Suprapubic skin (tissue), 4 donors: ENCODE measurements at regions not wholly inside any gene's neighbourhood (a gene's known extent, or its start where the extent isn't known, plus 50 kb on each side); places are given as distances from the start of the nearest gene placed in this dataset.

Source experiments
- DNase-seq, 2 donors: peaks; one replicate each; pipeline ENCODE4 v3.0.0-alpha.2; 2019; ENCODE audit warnings: low spot score in 2 of 2
- H3K27ac ChIP-seq: fragments of 200-600 bp; sonication (generic); one replicate; pipeline ENCODE4 v1.5.1; 2019
- H3K27me3 ChIP-seq: fragments of 200-600 bp; sonication (generic); one replicate; pipeline ENCODE4 v1.5.1; 2019
- H3K36me3 ChIP-seq: fragments of 200-600 bp; sonication (generic); one replicate; pipeline ENCODE4 v1.5.1; 2019
- H3K4me1 ChIP-seq: fragments of 200-600 bp; sonication (generic); one replicate; pipeline ENCODE4 v1.5.1; 2019
- H3K4me3 ChIP-seq: fragments of 200-600 bp; sonication (generic); one replicate; pipeline ENCODE4 v1.5.1; 2019; ENCODE audit warnings: mild to moderate bottlenecking
- H3K9me3 ChIP-seq: fragments of 200-600 bp; sonication (generic); one replicate; pipeline ENCODE4 v1.5.1; 2019
- CTCF ChIP-seq, 2 donors: fragments of 200-600 bp in 1 of 2; fragments of 450-650 bp in 1 of 2; sonication (generic) in 1 of 2; IDR thresholded peaks; one replicate each; pipeline ENCODE4 v1.5.1; 2016 to 2019; ENCODE audit warnings: antibody characterized with exemption in 2 of 2, mild to moderate bottlenecking in 1 of 2, moderate library complexity in 1 of 2
- EP300 ChIP-seq: sonication (generic); formaldehyde crosslinking; IDR thresholded peaks from one replicate; pipeline ENCODE4 v1.6.1; 2017; ENCODE audit warnings: antibody characterized with exemption
- POLR2A ChIP-seq, 2 donors: fragments of 450-650 bp; IDR thresholded peaks; one replicate each; pipeline ENCODE4 v1.6.1; 2017; ENCODE audit warnings: antibody characterized with exemption in 2 of 2, mild to moderate bottlenecking in 2 of 2, moderate library complexity in 2 of 2
- POLR2AphosphoS5 ChIP-seq, 3 donors: sonication (generic); formaldehyde crosslinking; IDR thresholded peaks; one replicate each; pipeline ENCODE4 v1.6.1; 2017; ENCODE audit warnings: antibody characterized with exemption in 3 of 3
- whole genome bisulfite sequencing: methylation state at CpG from one replicate; pipeline ENCODE4 v1.1.5; 2018; 5-methylcytosine and 5-hydroxymethylcytosine counted together

DNA sequence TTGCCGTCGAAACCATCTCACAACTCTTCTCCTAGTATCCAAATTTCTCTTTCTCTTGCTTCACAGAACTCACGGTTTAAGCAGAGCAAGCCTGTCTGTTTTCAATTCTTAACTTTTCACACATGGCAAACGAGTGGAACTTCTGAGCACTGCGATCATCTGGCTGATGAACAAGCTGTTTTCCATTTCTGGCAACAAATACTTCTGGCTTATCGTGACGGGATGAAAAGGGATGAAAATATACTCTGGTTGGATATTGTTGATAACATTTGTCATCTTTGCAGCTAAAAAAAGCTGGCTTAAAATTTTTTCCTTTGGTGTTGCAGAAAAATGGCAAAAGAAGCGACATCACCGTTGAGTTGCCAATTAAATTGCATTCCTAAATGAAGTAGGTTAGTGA, 515.2 kb upstream of the JARID2 start:
- DNase-seq, result no peak
- Histone ChIP-seq H3K27ac (no peak overlapping the region), H3K36me3 (no peaks in the 10 kb centered on the region), H3K4me1 (peaks cover 18% of the 10 kb centered on the region), H3K4me3 (no peak overlapping the region), H3K9me3 (no peaks in the 10 kb centered on the region), H3K27me3 (no peaks in the 10 kb centered on the region)
- TF ChIP-seq CTCF (IDR thresholded peaks at IDR 0.05) (no peak), EP300 (no peak), POLR2AphosphoS5 (IDR thresholded peaks at IDR 0.05) (no peak), POLR2A (IDR thresholded peaks at IDR 0.05) (no peak)
- WGBS, result 59% methylated on average over 9 of the region's 9 CpGs

- TF ChIP-seq POLR2A (IDR thresholded peaks at IDR 0.05) (no peak), EP300 (no peak)
- no peaks in the 10 kb centered on the region for H3K9me3 ChIP-seq
- DNase-seq, result no peak
Observed at GRCh38 chr6:14731611-14732010, 514.3 kb upstream of the JARID2 start.

DNA sequence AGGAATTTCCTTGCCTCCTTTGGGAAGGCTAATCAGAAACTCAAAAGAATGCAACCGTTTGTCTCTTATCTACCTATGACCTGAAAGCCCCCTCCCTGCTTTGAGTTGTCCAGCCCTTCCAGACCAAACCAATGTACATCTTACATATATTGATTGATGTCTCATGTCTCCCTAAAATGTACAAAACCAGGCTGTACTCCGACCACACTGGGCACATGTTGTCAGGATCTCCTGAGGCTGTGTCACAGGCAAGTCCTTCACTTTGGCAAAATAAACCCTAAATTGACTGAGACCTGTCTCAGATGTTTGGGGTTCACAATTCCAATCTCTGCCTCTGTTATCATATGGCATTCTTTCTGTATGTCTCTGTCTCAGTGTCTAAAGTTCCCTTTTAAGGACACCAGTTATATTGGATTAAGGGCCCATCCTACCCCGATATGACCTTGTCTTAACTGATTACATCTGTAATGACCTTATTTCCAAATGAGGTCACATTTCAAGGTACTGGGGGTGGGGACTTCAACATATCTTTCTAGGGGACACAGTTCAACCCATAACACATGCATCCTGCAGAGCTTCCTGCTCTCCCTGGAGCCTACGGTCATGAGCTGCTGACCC, 513.5 kb upstream of the JARID2 start:
- no peak for DNase-seq
- H3K9me3 ChIP-seq, result no peaks in the 10 kb centered on the region
- WGBS, result 77% methylated on average over 4 of the region's 4 CpGs
- TF ChIP-seq CTCF (IDR thresholded peaks at IDR 0.05) (no peak), POLR2AphosphoS5 (IDR thresholded peaks at IDR 0.05) (no peak), EP300 (no peak), POLR2A (IDR thresholded peaks at IDR 0.05) (no peak)
- H3K4me3 ChIP-seq, result no peak overlapping the region
- no peaks in the 10 kb centered on the region for H3K27me3 ChIP-seq
- no peaks in the 10 kb centered on the region for H3K36me3 ChIP-seq
- peaks cover 18% of the 10 kb centered on the region for H3K4me1 ChIP-seq
- no peak overlapping the region for H3K27ac ChIP-seq

More at GRCh38 chr6:14731611-14732010, 514.3 kb upstream of the JARID2 start:
- Histone ChIP-seq H3K27ac (no peak overlapping the region), H3K36me3 (no peaks in the 10 kb centered on the region), H3K4me3 (no peak overlapping the region), H3K4me1 (peaks cover 18% of the 10 kb centered on the region), H3K27me3 (no peaks in the 10 kb centered on the region)
- 90% methylated on average over 1 of the region's 1 CpG for WGBS

DNA sequence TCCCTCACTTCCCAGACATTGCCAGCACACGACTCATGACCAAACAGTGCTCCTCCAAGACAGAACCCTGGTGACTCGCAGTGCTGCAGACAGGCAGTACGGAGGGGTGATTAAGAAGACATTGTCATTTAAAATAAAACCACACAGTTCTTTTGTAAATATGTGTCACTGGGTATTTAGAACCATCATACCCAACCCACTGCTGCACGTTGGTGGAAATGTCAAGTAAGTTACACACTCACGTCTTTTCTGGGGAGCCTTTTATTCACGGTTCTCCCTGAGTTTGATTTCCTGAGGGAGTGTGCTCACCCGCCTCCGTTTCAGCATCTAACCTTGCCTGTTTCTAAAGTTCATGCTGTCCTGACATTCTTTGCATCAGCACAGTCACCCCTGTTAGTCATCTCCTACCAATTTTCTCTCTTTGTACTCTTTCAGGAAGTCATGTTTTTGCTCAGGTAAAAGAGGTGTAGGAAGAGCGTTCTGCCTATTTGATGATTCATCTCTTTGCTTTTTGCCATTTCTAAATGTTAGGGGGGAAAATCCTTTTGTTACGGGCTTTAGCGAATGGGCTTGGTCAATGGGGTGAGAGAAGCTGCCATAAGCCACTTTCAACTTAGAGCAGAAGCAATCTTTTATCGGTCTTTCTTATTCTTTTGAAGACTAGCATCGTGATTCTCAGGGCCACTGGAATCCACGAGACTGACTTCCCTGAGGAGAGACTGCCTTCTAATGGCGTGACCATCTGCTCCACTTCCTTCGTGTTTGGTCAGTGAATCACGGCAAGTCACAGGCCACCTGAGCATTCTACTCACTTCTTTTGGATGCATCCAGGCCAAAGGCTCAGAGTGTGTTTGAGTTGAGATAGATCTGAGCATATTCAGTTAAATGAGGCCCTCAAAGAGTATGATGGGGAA, 512.8 kb upstream of the JARID2 start:
- Histone ChIP-seq H3K4me3 (no peak overlapping the region), H3K27ac (no peak overlapping the region), H3K9me3 (no peaks in the 10 kb centered on the region), H3K36me3 (no peaks in the 10 kb centered on the region), H3K27me3 (no peaks in the 10 kb centered on the region), H3K4me1 (peaks cover 18% of the 10 kb centered on the region)
- whole genome bisulfite sequencing, result 83% methylated on average over 17 of the region's 17 CpGs
- DNase-seq, result no peak
- TF ChIP-seq POLR2AphosphoS5 (IDR thresholded peaks at IDR 0.05), result no peak
- no peak for TF ChIP-seq EP300
- no peak for TF ChIP-seq POLR2A (IDR thresholded peaks at IDR 0.05)
- no peak for TF ChIP-seq CTCF (IDR thresholded peaks at IDR 0.05)

GRCh38 chr6:14734052-14734415, 511.8 kb upstream of the JARID2 start:
- no peaks in the 10 kb centered on the region for H3K36me3 ChIP-seq
- TF ChIP-seq POLR2AphosphoS5 (IDR thresholded peaks at IDR 0.05) (no peak), POLR2A (IDR thresholded peaks at IDR 0.05) (no peak), EP300 (no peak), CTCF (IDR thresholded peaks at IDR 0.05) (no peak)
- H3K27ac ChIP-seq, result no peak overlapping the region
- no peaks in the 10 kb centered on the region for H3K27me3 ChIP-seq
- no peak overlapping the region for H3K4me3 ChIP-seq
- no peak for DNase-seq
- H3K4me1 ChIP-seq, result peaks cover 11% of the 10 kb centered on the region
- 76% methylated on average over 2 of the region's 2 CpGs for WGBS
- H3K9me3 ChIP-seq, result no peaks in the 10 kb centered on the region
